HT-29 (cell line): ENCODE measurements at regions not wholly inside any gene's neighbourhood (a gene's known extent, or its start where the extent isn't known, plus 50 kb on each side); places are given as distances from the start of the nearest gene placed in this dataset.

Source experiments
- DNase-seq: peaks from one replicate; pipeline ENCODE4 v3.0.0-alpha.2; 2015; ENCODE audit warnings: low spot score

DNA sequence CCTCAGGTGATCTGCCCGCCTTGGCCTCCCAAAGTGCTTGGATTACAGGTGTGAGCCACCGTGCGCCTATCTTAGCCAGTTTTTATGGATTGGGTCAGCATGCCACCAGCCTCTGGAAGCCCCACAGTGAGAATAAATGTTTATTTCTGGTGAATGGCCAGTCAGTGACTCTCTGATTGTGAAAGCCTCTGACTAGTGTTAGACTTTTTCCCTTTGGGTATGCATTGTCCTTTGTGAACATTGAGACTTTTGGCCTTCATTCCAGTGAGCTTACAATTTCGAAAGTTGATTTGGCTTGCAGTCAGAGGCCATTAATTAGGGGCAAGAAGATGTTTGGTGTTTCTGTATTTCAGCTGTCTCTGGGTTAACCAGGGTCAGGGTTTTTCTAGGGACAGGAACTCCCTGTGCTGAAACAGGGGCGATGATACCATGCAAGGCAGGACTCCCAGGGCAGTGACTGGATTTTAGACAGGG, 274.5 kb upstream of the C2CD4B start:
- no peak for DNase-seq

DNA sequence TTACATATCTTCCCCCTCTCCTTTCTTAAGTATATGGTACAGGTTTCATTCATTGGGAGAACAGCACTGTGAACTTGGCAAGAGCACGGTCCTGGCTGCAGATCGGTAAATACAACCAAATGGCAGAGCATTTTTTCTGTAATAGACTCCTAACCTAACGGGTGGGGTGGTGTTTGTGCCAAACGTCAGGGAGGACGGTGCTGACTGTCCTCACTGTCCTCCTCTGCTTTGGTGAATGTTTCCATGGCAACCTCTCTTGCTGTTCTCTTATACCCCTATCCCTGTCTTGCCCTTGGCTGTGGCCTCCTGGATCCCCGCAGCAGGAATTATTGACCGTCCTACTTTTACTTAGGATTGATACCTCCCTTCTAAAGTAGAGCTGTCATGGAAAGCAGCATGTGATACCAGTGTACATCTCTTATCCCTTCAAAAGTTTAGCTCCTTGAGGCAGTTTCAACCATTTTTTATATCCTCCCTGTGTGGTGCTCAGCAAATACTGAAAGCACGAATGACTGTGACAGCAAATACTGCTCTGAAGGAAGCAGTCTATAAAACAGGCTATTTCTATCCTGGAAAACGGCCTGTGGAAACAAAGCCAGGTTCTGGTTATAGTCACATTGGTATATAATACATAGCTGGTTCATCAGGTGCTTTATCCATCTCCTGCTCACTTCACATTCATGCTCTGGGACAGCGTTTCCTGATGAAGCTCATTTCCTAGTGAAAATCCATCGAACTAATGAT, 275.4 kb upstream of the C2CD4B start:
- no peak for DNase-seq

DNA sequence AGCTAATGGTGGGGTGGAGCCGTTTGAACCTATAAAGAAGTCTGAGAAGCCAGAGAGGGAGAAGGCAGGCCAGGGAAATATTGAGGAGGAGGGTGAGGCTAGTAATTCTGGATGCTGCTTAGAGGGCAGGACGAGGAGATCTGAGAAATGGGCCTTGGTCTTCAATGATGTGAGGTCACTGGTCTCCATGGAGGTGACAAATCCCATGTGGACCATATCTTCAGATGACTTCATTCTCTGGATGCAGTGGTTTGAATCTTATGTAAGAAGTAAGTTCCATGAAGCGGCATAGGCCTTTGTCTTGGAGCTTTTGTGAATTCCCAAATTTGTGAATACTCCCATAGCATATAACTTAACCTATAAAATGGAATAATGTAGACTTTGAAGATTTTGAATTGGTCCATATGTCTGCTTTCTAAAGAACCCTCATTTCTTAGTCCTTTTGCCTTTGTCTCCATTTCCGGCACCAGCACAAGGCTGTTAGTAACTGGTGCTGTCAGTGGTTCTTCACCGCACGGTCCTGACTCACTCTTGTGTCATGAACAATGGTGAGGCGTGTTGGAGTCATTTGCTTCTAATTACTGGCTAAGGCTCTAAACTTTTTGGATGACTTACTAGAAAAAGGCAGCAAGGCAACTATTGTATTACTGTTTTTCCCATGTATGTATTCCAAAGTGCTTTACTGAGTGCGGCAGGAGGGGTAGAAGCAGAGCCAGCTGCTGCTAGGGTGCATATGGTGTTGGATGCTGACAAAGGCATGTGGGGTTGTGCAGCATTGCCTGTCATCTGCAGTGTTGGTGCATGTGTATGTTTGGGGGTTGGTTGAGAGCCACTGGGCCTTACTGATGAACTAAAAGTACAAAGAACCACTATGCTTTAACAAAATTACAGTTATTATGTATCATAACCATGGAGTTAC, 279.3 kb upstream of the C2CD4B start:
- no peak for DNase-seq

DNA sequence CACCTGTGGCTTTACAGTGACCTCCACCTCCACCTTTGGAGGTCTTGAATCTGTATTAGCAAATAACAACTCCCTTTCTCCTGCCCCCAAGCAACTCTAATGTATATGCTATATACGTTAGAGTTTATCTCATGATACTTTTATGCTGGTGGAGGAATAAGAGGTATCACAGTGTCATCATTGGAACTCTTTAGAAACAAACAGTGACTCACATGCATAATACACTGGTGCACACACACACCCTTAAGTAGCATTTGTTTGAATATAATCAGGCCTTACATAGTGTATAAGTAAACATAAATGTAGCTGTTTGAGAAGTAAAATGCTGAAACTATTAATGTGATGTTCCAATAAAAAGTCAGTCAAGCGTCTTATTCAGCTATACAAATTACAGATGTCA, 280.2 kb upstream of the C2CD4B start:
- no peak for DNase-seq

DNA sequence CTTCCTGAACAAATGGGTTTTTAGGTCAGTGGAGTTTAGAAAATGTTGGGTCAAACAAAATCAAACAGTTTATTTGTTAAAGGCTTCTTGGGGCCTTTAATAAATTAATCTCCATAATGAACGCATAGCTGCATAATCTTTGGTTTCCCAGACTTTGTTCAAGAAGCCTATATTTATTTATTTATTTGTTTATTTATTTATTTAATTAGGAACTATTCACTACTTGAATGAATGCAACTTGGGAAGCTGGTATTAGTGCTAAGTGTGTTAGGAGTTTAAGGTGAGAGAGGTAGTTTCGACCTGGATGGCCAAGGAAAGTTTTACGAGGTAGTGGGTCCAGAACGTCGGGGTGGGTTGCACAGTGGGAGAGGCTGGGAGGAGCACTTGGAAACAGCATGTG, 281.9 kb upstream of the C2CD4B start:
- DNase-seq: no peak

DNA sequence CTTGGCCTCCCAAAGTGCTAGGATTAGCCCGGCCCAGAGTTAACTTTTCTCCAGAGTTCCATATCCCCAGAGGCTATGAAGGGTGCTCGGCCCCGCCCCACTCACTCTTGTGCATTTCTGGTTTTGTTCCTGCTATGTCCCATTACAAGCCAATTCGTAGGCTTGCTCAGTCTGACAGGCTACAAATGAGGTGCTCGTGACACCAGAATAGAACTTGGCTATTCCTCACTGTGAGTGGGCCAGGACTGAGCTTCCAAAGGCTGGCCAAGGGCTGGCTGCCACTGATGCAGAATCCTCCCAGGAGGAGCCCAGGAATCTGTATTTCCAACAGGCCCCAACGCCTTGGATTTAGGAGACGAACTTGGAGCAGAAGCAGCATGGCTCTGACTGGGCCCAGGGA, 282.7 kb upstream of the C2CD4B start:
- no peak for DNase-seq

DNA sequence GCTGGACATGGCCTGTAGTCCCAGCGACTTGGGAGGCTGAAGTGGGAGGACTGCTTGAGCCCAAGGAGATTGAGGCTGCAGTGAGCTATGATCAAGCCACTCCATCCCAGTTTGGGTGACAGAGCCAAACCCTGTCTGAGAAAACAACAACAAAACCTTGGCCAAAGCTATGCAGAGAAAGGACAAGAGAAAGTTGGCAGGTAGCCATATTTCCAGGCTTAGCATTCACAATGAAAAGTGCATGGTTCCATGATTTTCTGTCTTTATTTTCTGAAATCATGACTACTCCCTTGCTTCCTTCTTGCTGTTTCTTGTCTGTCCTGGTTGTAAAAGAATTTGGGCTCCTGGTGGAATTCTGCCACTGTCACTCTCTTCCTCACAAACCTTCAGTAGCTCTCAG, 284.6 kb upstream of the C2CD4B start:
- DNase-seq: no peak

DNA sequence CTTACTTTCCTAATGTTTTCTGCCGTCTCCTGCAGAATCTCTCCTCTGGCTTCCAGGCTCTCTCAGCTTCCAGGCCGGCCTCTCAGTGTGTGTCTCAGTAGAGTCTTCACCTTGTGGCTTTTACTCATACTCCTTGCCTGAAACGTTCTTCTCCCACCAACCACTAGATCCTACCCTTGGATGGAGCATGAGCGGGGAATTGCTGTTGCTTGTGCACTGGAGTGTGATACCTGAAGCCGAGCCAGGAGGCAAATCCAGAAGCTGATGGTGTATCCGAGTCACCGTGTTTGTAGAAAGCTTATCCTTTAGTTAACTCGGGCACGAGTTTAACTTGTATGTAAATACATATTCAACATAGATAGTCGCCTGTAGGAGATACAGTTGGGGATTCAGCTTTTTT, 285.0 kb upstream of the C2CD4B start:
- no peak for DNase-seq

DNA sequence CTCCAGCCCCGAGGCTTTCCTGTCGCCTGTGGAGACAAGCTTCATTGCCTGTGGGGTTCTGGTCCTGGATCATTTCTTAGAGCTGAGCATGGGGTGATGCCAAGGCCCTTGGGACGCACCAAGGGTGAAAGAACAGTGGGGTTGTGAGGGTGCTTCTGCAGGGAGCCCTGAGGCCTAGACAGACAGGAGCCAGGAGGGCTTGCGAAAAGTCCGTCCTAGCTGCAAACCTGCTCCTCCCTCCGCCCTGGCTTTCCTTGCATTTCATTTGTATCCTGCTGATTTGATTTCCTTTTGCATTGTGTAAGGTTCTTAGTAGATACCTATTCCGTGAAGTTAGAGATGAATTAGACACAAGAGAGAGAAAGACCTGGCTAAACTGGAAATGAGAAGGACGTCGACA, 286.9 kb upstream of the C2CD4B start:
- no peak for DNase-seq

DNA sequence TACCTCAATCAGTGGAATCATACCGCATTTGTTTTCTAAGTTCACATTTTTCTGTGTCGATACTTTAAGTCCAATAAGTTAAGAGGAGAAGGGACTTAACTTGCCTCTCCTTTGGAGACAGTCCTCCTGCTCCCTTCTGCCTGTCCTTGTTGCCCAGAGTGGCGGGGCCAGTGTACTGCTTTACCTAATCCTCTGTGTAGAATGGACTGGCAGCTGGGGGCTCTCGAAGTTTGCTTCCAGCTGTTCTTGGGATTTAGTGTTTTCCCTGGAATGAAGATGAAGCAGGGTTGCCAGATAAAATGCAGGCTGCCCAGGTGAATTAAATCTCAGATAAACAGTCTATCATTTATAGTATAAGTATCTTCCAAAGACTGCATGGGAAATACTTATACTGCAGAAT, 287.6 kb upstream of the C2CD4B start:
- no peak for DNase-seq

DNA sequence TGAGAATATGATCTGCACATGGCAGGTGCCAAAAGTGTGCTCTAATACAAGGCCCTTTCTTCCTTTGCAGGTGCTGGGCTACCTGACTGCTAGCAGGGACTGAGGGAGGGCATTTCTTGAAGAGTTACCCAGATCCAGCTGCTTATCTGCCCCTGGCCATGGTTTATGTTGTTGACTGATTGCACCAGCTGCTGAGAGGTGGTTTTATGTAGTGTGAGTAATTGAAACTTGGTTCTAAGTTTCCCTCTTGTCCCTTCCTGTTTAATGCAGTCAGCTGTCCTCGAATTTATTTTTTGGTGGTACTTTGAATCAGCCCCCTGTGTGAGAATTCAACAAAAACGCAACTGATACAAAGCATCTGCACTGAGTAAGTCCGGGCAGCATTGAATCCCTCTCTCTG, 288.3 kb upstream of the C2CD4B start:
- no peak for DNase-seq

DNA sequence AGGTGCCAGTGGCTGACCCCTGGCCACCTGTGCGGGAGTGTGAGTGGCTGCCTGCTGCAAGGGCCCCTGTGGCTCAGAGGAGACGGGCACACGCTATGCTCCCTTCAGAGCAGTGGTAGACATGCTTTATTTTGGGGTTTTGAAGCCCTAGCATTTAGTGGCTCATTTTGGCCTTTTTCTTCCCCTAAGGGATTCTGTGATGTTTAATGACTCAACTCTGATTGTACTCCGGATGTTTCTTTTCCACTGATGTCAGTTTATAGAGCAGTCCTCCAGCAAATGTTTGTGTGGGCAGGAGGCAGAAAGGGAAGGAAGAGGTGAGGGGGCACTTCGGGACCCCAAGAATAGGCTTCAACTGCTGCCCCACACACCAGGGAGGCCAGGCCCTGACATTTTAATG, 288.9 kb upstream of the C2CD4B start:
- no peak for DNase-seq

DNA sequence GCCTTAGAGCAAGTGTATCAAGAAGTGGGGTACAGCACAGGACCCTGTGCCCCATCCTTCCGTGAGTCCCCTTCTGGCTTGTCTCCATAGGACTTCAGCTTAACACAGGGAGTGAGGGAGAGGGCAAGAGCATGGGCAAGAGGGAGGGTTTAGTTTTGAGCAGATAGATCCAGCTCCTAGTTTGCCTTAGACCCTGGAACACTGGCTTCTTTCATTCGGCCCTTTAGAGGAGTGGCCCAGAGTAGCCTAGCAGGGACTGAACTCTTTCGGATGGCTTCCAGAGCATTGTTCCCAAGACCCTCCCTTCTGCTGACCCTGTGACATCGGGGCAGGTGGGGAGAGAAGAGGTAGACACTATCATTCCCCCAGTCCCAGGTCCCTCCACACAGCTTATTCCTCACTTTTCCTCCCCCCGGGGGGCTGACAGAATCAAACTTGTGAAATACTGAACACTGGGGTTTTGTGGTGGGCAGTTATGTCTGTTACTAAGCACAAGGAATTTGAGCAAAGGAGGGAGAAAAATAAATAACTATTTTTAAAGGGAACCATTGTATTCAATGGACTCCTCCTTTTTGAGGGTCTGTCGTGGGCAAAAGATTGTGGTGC, 289.6 kb upstream of the C2CD4B start:
- DNase-seq: no peak

DNA sequence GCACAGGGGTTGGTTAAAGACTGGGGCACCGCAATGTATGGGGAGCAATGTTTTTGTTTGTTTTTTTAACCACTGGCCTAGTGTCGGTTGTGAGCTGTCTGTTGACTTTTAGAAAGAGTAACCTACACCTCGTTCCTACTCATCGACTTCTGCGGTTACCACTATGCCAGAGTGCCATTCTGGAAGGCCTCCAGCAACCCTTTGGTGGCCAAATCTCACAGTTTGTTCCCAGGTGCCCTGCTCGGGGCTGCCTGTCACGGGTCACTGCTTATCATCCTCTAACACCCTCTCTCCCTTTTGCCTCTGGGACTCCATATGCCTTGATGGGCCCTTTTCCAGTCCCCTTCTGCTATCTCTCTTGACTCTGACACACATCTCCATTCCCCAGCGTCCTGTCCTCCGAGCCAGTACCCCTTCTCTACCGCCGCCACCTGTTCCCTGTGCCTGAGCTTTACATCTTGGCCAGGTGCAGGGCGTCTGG, 290.4 kb upstream of the C2CD4B start:
- no peak for DNase-seq

DNA sequence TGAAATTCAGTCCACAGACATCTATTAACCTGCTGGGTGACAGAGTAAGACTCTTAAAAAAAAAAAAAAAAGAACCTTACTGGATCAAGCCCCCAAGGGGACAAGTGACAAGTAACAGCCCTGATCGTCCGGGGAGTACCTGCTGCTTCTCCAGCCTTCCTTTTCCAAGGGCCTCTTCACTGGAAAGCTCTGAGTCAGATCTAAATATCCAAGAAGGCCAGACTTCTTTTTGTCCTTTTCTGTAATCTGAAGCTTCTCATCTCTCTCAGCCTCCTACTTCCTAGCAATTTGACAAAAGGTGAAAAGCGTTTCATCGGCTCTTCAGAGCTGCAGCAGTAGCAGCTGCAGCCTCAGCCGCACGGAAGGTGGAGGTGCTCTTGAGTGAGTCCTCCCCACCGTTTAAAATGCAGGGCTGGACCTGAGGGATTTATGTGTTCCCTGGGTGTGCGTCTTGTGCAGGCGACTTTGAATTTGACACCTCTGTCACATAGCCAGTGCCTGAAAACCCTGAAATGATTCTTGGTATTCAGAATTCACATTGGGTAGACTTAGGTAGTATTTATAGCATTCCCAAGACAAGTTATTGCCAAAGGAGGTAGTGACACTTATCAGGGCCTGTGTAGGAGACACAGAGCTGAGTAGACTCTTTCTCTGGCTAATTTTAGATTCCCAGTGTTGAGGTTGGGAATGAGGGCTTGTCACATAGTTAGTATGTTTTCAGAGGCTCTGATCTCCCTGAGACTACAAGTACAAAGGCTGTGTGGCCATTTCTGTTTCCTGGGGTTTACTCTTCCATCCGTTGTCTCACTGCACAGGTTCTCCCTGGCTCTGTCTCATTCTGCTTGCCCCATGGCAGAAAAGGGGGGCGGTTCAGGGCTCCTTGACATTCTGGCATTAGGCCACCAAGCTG, 291.2 kb upstream of the C2CD4B start:
- no peak for DNase-seq

DNA sequence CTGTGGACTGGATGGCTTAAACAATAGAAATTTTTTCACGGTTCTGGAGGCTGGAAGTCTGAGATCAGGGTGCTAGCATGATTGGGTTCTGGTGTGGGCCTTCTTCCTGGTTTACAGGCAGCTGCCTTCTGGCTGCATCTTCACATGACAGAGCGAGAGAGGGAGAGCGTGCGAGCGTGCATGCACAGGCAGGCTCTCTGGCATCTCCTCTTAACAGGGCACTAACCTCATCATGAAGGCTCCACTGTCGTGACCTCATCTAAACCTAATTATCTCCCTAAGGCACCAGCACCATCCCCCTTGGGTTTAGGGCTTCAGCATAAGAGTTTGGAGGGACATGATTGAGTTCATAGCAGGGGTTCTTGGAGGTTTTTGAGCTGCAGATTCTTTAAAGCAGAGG, 292.0 kb upstream of the C2CD4B start:
- DNase-seq: no peak

DNA sequence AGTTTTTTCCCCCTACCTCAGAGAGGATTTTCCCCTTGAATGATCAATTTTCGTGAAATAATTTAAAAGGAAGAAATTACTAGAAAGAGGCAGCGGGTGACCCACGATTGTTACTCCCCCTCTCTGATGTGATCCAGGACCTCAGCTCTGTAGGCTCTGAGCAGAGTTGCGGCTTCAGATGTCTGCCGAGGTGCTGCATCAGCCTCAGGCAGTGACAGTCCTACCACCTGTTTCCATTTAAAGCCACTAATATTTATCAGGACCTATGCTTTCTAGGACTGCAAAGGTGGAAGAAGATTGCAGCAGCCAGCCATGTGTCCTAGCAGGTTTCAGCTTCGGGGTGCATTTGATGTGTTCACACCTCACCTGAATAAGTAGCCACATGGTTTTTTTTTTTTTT, 294.8 kb upstream of the C2CD4B start:
- DNase-seq: no peak

DNA sequence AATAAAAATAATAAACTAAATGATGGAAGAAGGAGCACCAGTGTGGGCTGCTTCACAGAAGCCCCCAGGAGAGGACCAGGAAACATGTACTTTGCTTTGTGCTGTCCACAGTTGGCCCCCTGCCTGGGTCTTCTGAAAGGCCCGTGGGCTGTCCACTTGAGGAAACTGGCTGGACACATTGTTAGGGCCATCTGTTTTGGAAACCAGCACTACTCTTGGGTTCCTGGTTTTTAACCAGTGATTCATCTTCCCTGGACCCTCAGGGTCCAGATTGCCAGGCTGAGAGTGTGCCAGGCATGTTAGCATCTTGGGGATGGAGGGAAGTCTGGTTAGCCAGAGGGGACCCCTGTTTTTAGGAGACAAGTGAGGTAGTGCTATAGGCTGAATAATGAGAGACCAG, 297.2 kb upstream of the C2CD4B start:
- DNase-seq: no peak

DNA sequence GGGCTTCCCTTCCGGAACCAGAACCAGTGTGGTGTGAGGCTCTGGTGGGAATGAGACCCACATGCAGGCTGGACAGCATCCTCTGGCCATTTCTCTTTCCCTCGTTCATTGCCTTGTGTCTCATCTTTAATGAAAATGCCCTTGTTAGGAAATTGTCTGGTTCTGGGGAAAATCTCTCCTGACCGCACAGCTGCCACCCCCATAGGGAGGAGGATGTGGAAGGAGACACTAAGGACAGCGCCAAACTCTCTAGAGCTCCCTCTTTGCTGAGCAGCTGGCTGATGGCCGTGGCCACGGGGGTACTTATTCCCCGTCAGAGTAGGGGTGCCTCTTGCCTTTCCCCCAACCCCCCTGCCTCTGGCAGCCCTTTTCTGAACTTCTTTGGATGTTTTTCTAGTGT, 297.6 kb upstream of the C2CD4B start:
- no peak for DNase-seq

DNA sequence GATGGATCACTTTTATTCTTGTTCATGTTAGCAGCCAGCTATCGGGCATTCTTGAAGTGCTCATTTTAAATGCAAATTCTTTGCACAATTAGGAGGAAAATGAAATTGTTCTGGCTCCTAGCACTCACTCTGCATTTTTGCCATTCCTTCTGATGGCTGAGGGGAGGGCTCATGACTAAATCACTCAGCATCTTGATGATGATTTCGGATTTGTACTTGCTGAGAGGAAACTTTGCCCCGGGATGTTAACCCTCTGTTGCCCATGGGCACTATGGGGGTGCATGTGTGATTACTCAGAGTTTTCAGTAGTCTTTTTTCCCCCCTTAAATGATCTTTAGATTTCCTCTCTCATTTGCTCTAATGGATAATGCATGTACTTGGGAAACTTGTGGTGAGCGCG, 299.6 kb upstream of the C2CD4B start:
- DNase-seq: no peak

DNA sequence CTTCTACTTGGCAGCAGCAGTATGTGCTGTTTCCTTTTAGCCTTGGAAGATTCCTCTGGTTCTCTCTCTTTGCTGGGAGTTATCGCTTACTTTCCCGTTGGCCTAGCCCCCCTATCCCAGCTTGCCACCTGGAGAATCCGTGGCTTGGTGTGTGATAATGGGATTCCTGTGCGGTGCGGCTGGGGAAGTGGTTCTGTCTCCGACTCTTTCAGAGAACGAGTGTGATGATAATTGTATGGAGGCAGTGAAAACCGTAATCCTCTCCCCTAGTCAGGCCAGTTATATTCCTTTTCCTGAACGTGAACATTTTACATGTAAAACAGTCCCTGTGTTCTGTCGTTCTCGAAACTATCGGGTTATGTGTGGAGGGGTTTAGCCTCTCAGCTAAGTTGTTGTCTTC, 300.1 kb upstream of the C2CD4B start:
- no peak for DNase-seq
